PC-3 (cell line): ENCODE measurements at regions not wholly inside any gene's neighbourhood (a gene's known extent, or its start where the extent isn't known, plus 50 kb on each side); places are given as distances from the start of the nearest gene placed in this dataset.

Experiments used
- ATAC-seq: fragments of 200-7000 bp; cut with Tn5 transposase; 2 replicates; pipeline ENCODE4 v1.9.1; 2020; ENCODE audit warnings: mild to moderate bottlenecking, moderate library complexity
- BruUV-seq: library from RNA; stranded (reverse); fragments of 400-500 nt; replicated peaks from 2 replicates; lab custom pipeline; 2021; lab: Mats Ljungman, UMichigan
- CTCF ChIA-PET: fragments of 300-600 bp; sonication (Branson Sonifier 250); formaldehyde crosslinking; loops from one replicate; lab custom pipeline; 2022; ENCODE audit warnings: antibody characterized with exemption; lab: Charles Lee
- POLR2A ChIA-PET: fragments of 300-600 bp; sonication (Branson Sonifier 250); formaldehyde crosslinking; loops from one replicate; lab custom pipeline; 2022; ENCODE audit warnings: antibody characterized with exemption; ENCODE audit not compliant: unreplicated experiment; lab: Charles Lee
- DNase-seq: peaks from one replicate; pipeline ENCODE4 v3.0.0-alpha.2; 2015
- H2AFZ ChIP-seq: fragments of 300-600 bp; sonication (generic); 2 replicates; pipeline ENCODE4 v1.6.0; 2016; ENCODE audit warnings: antibody characterized with exemption, low read length
- H3F3A ChIP-seq: fragments of 300-600 bp; sonication (generic); one replicate; pipeline ENCODE4 v1.6.0; 2017; ENCODE audit warnings: antibody characterized with exemption, low read length, control low read depth, mild to moderate bottlenecking; ENCODE audit not compliant: unreplicated experiment
- H3K27ac ChIP-seq: fragments of 300-600 bp; sonication (generic); 2 replicates; pipeline ENCODE4 v1.5.1; 2016; ENCODE audit warnings: mild to moderate bottlenecking, low read length
- H3K27me3 ChIP-seq: fragments of 300-600 bp; sonication (generic); 2 replicates; pipeline ENCODE4 v1.6.1; 2016; ENCODE audit warnings: low read length, mixed read lengths
- H3K36me3 ChIP-seq: fragments of 300-600 bp; sonication (generic); 2 replicates; pipeline ENCODE4 v1.6.1; 2016; ENCODE audit warnings: low read depth, mixed run types, low read length, mixed read lengths
- H3K4me1 ChIP-seq: fragments of 300-600 bp; sonication (generic); 2 replicates; pipeline ENCODE4 v1.5.1; 2016; ENCODE audit warnings: low read length; ENCODE audit not compliant: insufficient read depth
- H3K4me2 ChIP-seq: fragments of 300-600 bp; sonication (generic); 2 replicates; pipeline ENCODE4 v1.6.0; 2016; ENCODE audit warnings: low read length
- H3K4me3 ChIP-seq: fragments of 300-600 bp; sonication (generic); 2 replicates; pipeline ENCODE4 v1.5.1; 2016; ENCODE audit warnings: mild to moderate bottlenecking, low read length, mixed read lengths
- H3K79me2 ChIP-seq: fragments of 300-600 bp; sonication (generic); 2 replicates; pipeline ENCODE4 v1.6.1; 2017; ENCODE audit warnings: low read length, mixed read lengths
- H3K9ac ChIP-seq: fragments of 300-600 bp; sonication (generic); 2 replicates; pipeline ENCODE4 v1.6.0; 2016; ENCODE audit warnings: mild to moderate bottlenecking, low read length
- H3K9me2 ChIP-seq: fragments of 300-600 bp; sonication (generic); replicated peaks from 2 replicates; pipeline ENCODE4 v1.6.1; 2016; ENCODE audit warnings: mixed run types, low read length, mixed read lengths
- H3K9me3 ChIP-seq: fragments of 300-600 bp; sonication (generic); 2 replicates; pipeline ENCODE4 v1.6.1; 2016; ENCODE audit warnings: low read length, mixed read lengths
- H4K20me1 ChIP-seq: fragments of 300-600 bp; sonication (generic); 2 replicates; pipeline ENCODE4 v1.6.1; 2016; ENCODE audit warnings: low read length, mixed read lengths
- CTCF ChIP-seq: fragments of 300-600 bp; sonication (generic); conservative IDR thresholded peaks from 2 replicates; pipeline ENCODE4 v1.5.1; 2017; ENCODE audit warnings: antibody characterized with exemption, low read depth, mild to moderate bottlenecking, low read length
- EZH2 ChIP-seq: fragments of 300-600 bp; sonication (generic); IDR thresholded peaks from one replicate; pipeline ENCODE4 v1.6.1; 2017; ENCODE audit warnings: antibody characterized with exemption, mild to moderate bottlenecking, low read length; ENCODE audit not compliant: unreplicated experiment
- EZH2phosphoT487 ChIP-seq: fragments of 300-600 bp; sonication (generic); IDR thresholded peaks from 2 replicates; pipeline ENCODE4 v1.6.1; 2018; ENCODE audit warnings: mild to moderate bottlenecking, antibody characterized with exemption, low read length, borderline replicate concordance
- intact Hi-C: fragments of 100-400 bp; cut with micrococcal nuclease; formaldehyde crosslinking; loops from 2 replicates; pipeline ENCODE4 v1.9.0; 2023

GRCh38 chr2:43092520-43093179 is 133.8 kb downstream of the ZFP36L2 start:
- DNase-seq (no peak), ATAC-seq (no peak)
- no peaks in the 10 kb centered on the region for H3K9me2 ChIP-seq
- no peaks in the 10 kb centered on the region for H3K79me2 ChIP-seq
- no TSS peak for BruUV-seq
- CTCF ChIA-PET, result no interaction called here
- peaks cover 12% of the 10 kb centered on the region for H3K4me1 ChIP-seq
- H3K27me3 ChIP-seq, result no peaks in the 10 kb centered on the region
- intact Hi-C loops, result no loop called here
- no peak overlapping the region for H2AFZ ChIP-seq
- H3K9ac ChIP-seq, result no peak overlapping the region
- POLR2A ChIA-PET, result interaction anchor here (0.6 kb wide), 1 partner anchor 76 kb away, joined by 8 read pairs; no protein-coding TSS in a partner anchor
- no peak overlapping the region for H3K27ac ChIP-seq
- H3K36me3 ChIP-seq, result no peaks in the 10 kb centered on the region
- H3K4me3 ChIP-seq, result no peak overlapping the region
- H3K9me3 ChIP-seq, result no peaks in the 10 kb centered on the region
- H3K4me2 ChIP-seq, result no peak overlapping the region
- TF ChIP-seq CTCF (no peak), EZH2 (no peak), EZH2phosphoT487 (no peak)
- no peaks in the 10 kb centered on the region for H3F3A ChIP-seq
- no peaks in the 10 kb centered on the region for H4K20me1 ChIP-seq

- H3K4me1 ChIP-seq, result peaks cover 35% of the 10 kb centered on the region
- ATAC-seq (no peak), DNase-seq (no peak)
- H3K9me3 ChIP-seq, result no peaks in the 10 kb centered on the region
- BruUV-seq, result no TSS peak
- ChIA-PET CTCF (no interaction called here), POLR2A (no interaction called here)
- no peaks in the 10 kb centered on the region for H3K36me3 ChIP-seq
- TF ChIP-seq EZH2 (no peak), CTCF (no peak), EZH2phosphoT487 (no peak)
- no peaks in the 10 kb centered on the region for H3K9me2 ChIP-seq
- H2AFZ ChIP-seq, result no peak overlapping the region
- H3K27ac ChIP-seq, result no peak overlapping the region
- no peaks in the 10 kb centered on the region for H3K27me3 ChIP-seq
- no peaks in the 10 kb centered on the region for H4K20me1 ChIP-seq
- H3K9ac ChIP-seq, result no peak overlapping the region
- no peak overlapping the region for H3K4me3 ChIP-seq
- no peak overlapping the region for H3K4me2 ChIP-seq
- no peaks in the 10 kb centered on the region for H3K79me2 ChIP-seq
- no peaks in the 10 kb centered on the region for H3F3A ChIP-seq
- intact Hi-C loops, result no loop called here
Measured at GRCh38 chr2:43090317-43090716, 136.1 kb downstream of the ZFP36L2 start.
